ENCODE measurements at regions not wholly inside any gene's neighbourhood (a gene's known extent, or its start where the extent isn't known, plus 50 kb on each side); places are given as distances from the start of the nearest gene placed in this dataset.
"Not testable (repeated sequence)": the region's sequence is repeated elsewhere in the genome, so short reads cannot be mapped to it uniquely, and the experiment has no call there.

DNA sequence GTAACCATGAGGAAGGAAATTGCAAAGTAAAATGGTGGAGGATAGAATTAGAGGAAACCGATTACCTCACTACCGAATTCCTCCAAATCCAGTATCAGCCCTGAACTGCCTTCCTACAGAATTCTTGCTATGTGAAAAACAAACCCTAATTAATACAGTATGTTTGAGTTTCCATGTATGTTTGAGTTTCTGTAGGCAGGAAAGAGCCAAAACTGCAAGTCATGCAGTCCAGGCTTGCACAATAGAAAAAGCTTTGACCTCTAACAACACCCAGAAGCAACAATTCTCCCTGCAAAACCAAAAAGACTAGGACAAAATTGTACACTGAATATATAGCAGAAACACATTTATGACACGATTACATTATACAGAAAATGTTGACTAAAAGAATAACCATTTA, 614.8 kb downstream of the DIPK2A start:
- TF ChIP-seq, protein P1, sequence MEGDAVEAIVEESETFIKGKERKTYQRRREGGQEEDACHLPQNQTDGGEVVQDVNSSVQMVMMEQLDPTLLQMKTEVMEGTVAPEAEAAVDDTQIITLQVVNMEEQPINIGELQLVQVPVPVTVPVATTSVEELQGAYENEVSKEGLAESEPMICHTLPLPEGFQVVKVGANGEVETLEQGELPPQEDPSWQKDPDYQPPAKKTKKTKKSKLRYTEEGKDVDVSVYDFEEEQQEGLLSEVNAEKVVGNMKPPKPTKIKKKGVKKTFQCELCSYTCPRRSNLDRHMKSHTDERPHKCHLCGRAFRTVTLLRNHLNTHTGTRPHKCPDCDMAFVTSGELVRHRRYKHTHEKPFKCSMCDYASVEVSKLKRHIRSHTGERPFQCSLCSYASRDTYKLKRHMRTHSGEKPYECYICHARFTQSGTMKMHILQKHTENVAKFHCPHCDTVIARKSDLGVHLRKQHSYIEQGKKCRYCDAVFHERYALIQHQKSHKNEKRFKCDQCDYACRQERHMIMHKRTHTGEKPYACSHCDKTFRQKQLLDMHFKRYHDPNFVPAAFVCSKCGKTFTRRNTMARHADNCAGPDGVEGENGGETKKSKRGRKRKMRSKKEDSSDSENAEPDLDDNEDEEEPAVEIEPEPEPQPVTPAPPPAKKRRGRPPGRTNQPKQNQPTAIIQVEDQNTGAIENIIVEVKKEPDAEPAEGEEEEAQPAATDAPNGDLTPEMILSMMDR (conservative IDR thresholded peaks at IDR 0.05; ENCODE audit: control insufficient read depth, insufficient read depth, low read depth, low read length), result no peak

DNA sequence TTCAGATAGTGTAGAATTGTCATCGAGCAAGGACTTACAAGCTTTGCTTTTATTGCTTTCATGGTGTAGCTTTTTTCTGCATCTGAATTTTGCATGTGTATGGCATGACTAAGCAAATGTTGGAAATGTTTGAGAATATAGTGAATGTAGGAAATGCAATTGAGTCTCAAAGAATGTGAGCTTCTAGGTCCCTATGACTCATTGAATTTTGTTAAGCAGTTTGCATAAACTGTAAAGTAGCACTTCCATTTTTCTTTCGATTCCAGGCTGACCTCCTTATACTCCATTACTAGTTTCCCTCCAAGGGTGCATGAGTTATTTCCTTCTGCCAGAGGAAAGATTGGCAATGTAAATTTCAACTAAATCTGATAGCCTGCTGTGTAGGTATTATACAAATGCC, 619.2 kb downstream of the DIPK2A start:
- peak; percentile 78 for DNase-seq (ENCODE audit: low read depth)
- TF ChIP-seq, protein P1 (conservative IDR thresholded peaks at IDR 0.05; ENCODE audit: control insufficient read depth, insufficient read depth, low read depth, low read length), result no peak
- no peak overlapping the region for H3K4me3 ChIP-seq (ENCODE audit: control insufficient read depth, low read depth, low read length)

More for the DNA sequence above, 614.8 kb downstream of the DIPK2A start:
- H3K4me3 ChIP-seq (ENCODE audit: control insufficient read depth, low read depth, low read length), result no peak overlapping the region
- DNase-seq (ENCODE audit: low read depth), result peak; percentile 79

DNA sequence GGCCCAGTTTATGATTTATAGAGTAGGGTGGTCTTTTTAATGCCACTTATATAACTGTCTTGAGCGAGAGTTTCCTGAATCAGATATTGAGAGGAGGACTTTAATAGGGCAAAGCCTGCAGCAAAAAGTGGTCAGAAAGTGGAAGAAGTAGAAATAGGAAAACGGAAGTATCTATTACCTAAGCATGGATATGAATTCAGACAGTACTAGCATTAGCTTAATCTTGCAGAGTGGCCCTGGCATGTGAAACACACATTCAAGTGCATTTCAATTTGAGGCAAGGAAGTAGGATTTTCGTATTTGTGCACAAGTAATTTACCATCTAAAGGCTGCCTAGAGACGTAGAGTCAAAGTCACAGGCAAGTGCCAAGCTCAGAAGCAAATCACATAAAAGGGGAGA, 622.3 kb downstream of the DIPK2A start:
- no peak overlapping the region for H3K4me3 ChIP-seq (ENCODE audit: control insufficient read depth, low read depth, low read length)
- TF ChIP-seq, protein P1 (conservative IDR thresholded peaks at IDR 0.05; ENCODE audit: control insufficient read depth, insufficient read depth, low read depth, low read length), result no peak
- no peak for DNase-seq (ENCODE audit: low read depth)

GRCh38 chr3:144620236-144620635, 648.6 kb downstream of the DIPK2A start:
- not testable (repeated sequence) for H3K4me3 ChIP-seq (ENCODE audit: control insufficient read depth, low read depth, low read length); DNase-seq (ENCODE audit: low read depth)

- no peak for DNase-seq (ENCODE audit: low read depth)
- no peak overlapping the region for H3K4me3 ChIP-seq (ENCODE audit: control insufficient read depth, low read depth, low read length)
- TF ChIP-seq, protein P1 (conservative IDR thresholded peaks at IDR 0.05; ENCODE audit: control insufficient read depth, insufficient read depth, low read depth, low read length), result no peak
These were observed 651.2 kb downstream of the DIPK2A start for GRCh38 chr3:144622845-144623244.

GRCh38 chr3:144624656-144625055, 653.0 kb downstream of the DIPK2A start:
- TF ChIP-seq, protein P1 (conservative IDR thresholded peaks at IDR 0.05; ENCODE audit: control insufficient read depth, insufficient read depth, low read depth, low read length), result no peak
- no peak for DNase-seq (ENCODE audit: low read depth)
- H3K4me3 ChIP-seq (ENCODE audit: control insufficient read depth, low read depth, low read length), result no peak overlapping the region

DNA sequence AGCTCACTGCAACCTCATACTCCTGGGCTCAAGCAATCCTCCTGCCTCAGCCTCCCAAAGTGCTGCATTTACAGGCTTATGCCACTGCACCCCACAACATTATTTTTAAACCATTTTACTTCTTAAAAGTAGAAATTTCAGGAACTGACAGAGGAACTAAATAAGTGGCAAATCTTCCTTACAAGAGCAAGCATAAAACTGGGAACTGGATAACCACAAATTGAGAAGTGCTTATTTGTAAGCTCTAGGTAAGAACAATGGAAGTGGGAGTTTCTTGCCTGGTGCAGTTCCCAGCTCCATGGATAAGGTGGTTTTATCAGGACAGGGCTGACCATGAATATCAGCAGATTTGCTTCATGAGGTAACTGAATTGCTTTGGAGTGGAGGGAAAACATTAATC, 655.2 kb downstream of the DIPK2A start:
- no peak overlapping the region for H3K4me3 ChIP-seq (ENCODE audit: control insufficient read depth, low read depth, low read length)
- TF ChIP-seq, protein P1 (conservative IDR thresholded peaks at IDR 0.05; ENCODE audit: control insufficient read depth, insufficient read depth, low read depth, low read length), result no peak
- DNase-seq (ENCODE audit: low read depth), result no peak
